LNCaP clone FGC (cell line): ENCODE measurements at regions not wholly inside any gene's neighbourhood (a gene's known extent, or its start where the extent isn't known, plus 50 kb on each side); places are given as distances from the start of the nearest gene placed in this dataset.

Experiments used
- DNase-seq: peaks from one replicate; pipeline ENCODE4 v3.0.0-alpha.2; 2011; ENCODE audit warnings: low read depth
- H3K4me3 ChIP-seq: 2 replicates; pipeline ENCODE4 v1.5.1; 2011; ENCODE audit warnings: mild to moderate bottlenecking, low read depth, low read length, control low read depth
- TF ChIP-seq, protein P1 (sequence below): IDR thresholded peaks from 2 replicates; pipeline ENCODE4 v1.5.1; 2012; ENCODE audit warnings: mild to moderate bottlenecking; ENCODE audit not compliant: control insufficient read depth, insufficient read depth; ENCODE audit errors: extremely low read depth

GRCh38 chr1:199976496-199977144 is 50.9 kb upstream of the NR5A2 start:
- TF ChIP-seq, protein P1, sequence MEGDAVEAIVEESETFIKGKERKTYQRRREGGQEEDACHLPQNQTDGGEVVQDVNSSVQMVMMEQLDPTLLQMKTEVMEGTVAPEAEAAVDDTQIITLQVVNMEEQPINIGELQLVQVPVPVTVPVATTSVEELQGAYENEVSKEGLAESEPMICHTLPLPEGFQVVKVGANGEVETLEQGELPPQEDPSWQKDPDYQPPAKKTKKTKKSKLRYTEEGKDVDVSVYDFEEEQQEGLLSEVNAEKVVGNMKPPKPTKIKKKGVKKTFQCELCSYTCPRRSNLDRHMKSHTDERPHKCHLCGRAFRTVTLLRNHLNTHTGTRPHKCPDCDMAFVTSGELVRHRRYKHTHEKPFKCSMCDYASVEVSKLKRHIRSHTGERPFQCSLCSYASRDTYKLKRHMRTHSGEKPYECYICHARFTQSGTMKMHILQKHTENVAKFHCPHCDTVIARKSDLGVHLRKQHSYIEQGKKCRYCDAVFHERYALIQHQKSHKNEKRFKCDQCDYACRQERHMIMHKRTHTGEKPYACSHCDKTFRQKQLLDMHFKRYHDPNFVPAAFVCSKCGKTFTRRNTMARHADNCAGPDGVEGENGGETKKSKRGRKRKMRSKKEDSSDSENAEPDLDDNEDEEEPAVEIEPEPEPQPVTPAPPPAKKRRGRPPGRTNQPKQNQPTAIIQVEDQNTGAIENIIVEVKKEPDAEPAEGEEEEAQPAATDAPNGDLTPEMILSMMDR, result no peak
- no peak overlapping the region for H3K4me3 ChIP-seq
- DNase-seq, result no peak
